HK-2 (cell line): ENCODE measurements at regions not wholly inside any gene's neighbourhood (a gene's known extent, or its start where the extent isn't known, plus 50 kb on each side); places are given as distances from the start of the nearest gene placed in this dataset.
A peak's percentile ranks its signal among the peaks of the same experiment; 100 is the strongest.

ENCODE experiments used
- DNase-seq: peaks from one replicate; pipeline ENCODE4 v3.0.0-alpha.2; 2018; ENCODE audit not compliant: unreplicated experiment

- no peak for DNase-seq
Observed at GRCh38 chr14:98274596-98274995, 997.4 kb downstream of the BCL11B start.

GRCh38 chr14:98278800-98279199 lies 993.2 kb downstream of the BCL11B start:
- DNase-seq: peak; percentile 1

- no peak for DNase-seq
Observed at GRCh38 chr14:98280436-98280835, 991.6 kb downstream of the BCL11B start.

- no peak for DNase-seq
Observed at GRCh38 chr14:98288825-98289224, 983.2 kb downstream of the BCL11B start.

DNA sequence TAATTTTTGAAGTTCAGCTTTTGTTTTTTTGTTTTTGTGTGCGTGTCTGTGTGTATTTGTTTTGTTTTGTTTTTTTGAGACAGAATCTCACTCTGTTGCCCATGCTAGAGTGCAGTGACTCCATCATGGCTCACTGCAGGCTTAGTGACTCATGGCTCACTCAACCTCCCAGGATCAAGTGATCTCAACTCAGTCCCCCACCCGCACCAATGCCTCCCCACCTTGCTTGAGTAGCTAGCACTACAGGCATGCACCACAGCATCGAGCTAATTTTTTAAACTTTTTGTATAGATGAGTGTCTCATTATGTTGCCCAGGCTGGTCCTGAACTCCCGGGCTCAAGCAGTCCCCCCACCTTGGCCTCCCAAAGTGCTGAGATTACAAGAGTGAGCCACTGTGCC lies 981.4 kb downstream of the BCL11B start:
- peak; percentile 7 for DNase-seq

- no peak for DNase-seq
Observed at GRCh38 chr14:98292191-98292590, 979.8 kb downstream of the BCL11B start.

DNA sequence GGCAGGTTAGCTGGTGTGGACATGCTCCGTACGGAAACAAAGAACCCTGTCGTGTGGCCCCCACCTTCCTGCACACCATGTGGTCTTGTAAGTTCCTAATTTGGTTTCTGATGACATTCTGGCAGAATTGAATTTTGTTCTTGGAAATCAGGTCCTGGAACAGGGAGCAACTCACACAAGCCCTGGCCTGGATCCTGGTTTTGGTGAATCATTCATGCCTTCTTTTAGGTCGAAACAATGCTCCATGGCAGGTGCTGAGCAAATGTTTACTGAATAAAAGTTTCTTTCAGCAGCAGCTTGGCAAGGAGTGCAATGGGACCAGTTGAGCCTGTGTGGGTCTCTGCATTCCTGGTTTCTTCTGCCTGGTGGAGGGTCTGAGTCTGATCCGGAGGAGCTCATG lies 978.4 kb downstream of the BCL11B start:
- DNase-seq: no peak

- DNase-seq: no peak
Observed at GRCh38 chr14:98296895-98297294, 975.1 kb downstream of the BCL11B start.

GRCh38 chr14:98297567-98297966 lies 974.4 kb downstream of the BCL11B start:
- DNase-seq: no peak

GRCh38 chr14:98298481-98299244 lies 973.3 kb downstream of the BCL11B start:
- no peak for DNase-seq

DNA sequence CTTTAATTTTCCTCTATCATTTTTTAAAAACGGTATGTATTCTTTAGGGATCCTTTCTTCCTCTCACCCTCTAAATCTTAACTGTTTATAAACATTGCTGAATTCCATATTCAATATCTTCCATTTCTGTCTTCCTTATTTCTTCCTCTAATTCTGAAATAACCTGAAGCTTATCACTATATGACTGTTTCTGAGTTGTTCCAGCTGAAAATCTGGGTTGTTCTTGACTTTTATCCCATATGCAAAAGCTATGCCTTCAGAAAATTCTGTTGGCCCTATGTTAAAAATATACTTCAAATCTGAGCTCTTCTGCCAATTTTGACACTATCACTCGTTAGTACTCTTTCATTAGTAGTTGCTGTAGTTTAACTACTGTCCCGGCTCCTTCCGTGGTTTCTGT lies 970.3 kb downstream of the BCL11B start:
- no peak for DNase-seq

DNA sequence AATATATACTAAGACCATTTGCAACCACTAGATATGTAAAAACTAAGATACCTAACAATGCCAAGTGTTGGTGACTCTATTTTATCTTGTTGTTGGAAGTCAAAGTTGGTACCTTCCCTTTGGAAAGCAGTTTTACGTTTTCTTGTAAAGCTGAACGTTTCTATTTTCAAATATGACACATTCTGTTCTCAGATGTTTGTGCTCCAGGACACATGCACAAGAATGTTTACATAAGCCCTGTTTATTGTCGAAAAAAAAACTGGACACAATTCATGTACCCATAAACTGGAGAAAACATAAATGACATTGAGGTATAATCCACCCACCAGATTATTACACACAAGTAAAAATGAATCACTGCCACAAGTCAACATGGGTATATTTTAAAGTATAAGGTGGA lies 967.4 kb downstream of the BCL11B start:
- no peak for DNase-seq

DNA sequence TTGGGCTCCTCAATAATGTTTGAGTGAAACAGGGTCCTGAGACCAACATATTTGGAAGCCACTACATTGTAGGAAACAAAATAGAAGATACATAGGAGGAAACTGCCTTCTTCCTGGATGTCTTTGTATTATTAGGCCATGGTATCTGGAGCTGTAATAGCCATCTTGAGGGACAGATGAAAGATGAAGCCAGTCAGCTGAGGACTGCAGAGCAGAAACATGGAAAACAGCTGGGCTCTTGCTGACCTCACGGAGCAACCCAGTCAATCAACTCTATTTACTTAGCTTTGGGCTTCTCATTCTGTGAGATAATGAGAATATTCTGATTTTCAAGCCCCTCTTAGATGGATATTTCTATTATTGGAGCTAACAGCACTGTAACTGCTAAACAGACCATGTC lies 962.4 kb downstream of the BCL11B start:
- DNase-seq: no peak

- DNase-seq: no peak
Observed at GRCh38 chr14:98312006-98312405, 960.0 kb downstream of the BCL11B start.

GRCh38 chr14:98321841-98322240 lies 950.2 kb downstream of the BCL11B start:
- no peak for DNase-seq

DNA sequence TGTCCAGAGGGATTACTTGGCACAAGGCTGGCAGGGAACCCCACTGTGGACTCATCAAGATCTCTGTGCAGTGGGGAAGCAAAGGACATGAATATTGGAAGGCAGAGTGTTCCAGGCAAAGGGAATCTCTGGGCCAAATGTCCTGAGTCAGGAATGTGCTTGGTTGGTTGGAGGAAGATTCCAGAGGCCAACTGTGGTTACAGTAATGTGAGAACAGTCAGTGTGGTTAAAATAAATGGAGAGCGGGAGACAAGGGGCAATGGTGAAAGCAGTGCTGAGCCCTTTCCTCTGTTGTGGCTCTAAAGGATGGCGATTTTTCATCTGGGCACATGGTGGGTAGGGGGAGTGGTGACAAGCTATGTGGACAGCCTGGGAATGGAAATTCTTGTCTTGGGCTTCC lies 948.2 kb downstream of the BCL11B start:
- DNase-seq: peak; percentile 31

GRCh38 chr14:98325761-98326160 lies 946.2 kb downstream of the BCL11B start:
- DNase-seq: peak; percentile 8

- DNase-seq: no peak
Observed at GRCh38 chr14:98328496-98328895, 943.5 kb downstream of the BCL11B start.

DNA sequence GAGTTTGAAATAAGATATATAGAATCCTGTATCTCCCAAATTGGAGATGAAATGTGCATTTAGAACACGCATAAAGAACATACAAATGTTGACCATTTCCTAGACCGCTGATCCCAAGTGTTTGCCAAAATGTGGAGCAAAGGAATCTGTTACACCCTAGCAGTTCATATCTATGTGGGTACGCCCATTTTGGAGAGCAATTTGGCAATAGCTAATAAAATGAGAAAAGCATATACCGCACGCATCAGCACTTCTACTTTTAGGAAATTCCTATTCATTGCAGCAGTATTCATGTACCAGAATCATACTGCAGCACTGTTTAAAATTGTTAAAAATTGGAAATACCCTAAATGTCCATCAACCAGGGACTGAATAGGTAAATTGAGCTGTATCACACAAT lies 937.8 kb downstream of the BCL11B start:
- DNase-seq: no peak

- no peak for DNase-seq
Observed at GRCh38 chr14:98341211-98341610, 930.8 kb downstream of the BCL11B start.

DNA sequence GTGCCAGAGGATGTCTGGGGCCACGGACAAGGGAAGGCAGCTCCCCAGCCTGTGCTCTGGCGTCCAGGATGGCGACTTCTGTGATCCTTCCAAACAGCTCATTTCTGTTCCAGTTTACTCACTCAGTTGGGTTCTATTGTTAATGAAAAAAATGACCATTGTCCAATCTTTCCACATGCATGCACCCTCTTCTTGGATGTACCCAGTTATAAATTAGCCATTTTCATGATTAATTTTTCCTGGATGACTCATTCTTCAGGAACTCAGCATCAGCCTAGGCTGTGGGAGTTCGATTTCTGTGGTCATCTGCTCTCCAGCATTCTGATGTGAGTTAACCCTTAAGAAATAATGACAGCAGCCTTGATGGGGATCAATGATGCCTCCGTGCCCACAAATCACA lies 926.8 kb downstream of the BCL11B start:
- peak; percentile 46 for DNase-seq

- DNase-seq: no peak
Observed at GRCh38 chr14:98347686-98348085, 924.3 kb downstream of the BCL11B start.

DNA sequence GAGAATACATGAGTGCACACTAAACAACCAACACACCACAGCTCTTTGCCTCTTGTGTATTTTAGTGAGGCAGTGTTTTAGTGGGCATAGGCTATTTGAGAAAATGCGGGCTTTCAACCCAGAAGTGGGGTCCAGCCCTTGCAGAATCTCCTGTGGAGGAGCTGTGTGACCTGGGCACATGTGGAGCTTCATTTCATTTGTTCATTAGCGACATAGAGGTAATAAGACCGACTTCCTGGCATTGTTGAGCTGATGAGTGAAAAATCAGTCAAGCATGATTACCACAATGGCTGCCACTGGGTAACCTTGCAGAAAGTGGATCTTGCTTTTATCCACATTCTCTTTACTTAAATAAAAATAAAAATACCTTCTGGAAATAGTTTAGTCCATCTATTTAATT lies 923.5 kb downstream of the BCL11B start:
- no peak for DNase-seq

DNA sequence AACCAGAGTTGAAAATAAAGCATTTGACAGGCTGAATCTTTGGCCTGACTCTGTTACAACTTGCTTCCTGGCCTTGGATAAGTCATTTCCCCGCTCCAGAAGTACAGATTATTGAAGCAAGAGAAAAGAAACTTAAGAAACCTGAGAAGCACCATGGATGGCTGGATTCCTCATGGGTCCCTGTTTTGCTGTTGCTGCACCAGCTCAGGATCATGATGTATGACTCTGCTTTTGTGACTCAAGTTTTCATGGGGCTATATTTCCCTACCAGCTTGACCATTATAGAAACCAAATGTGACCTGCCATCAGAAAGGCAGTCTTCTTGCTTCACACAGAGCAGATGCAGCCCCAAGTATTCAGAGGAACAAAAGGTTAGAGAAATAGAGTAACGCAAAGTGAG lies 921.8 kb downstream of the BCL11B start:
- DNase-seq: no peak
